GM19455 (cell line): ENCODE measurements at regions not wholly inside any gene's neighbourhood (a gene's known extent, or its start where the extent isn't known, plus 50 kb on each side); places are given as distances from the start of the nearest gene placed in this dataset.
"Not testable (repeated sequence)": the region's sequence is repeated elsewhere in the genome, so short reads cannot be mapped to it uniquely, and the experiment has no call there.

ENCODE experiments used
- ATAC-seq: cut with Tn5 transposase; IDR thresholded peaks from one replicate; pipeline ENCODE4 v1.9.1; 2021; ENCODE audit not compliant: unreplicated experiment

GRCh38 chr15:77910030-77910911, 167.2 kb downstream of the TBC1D2B start:
- ATAC-seq, result peak; percentile 53

- ATAC-seq, result no peak
These were observed 168.2 kb downstream of the TBC1D2B start for GRCh38 chr15:77909182-77909940.

- ATAC-seq, result not testable (repeated sequence)
These were observed 168.8 kb downstream of the TBC1D2B start for GRCh38 chr15:77908752-77909111.

DNA sequence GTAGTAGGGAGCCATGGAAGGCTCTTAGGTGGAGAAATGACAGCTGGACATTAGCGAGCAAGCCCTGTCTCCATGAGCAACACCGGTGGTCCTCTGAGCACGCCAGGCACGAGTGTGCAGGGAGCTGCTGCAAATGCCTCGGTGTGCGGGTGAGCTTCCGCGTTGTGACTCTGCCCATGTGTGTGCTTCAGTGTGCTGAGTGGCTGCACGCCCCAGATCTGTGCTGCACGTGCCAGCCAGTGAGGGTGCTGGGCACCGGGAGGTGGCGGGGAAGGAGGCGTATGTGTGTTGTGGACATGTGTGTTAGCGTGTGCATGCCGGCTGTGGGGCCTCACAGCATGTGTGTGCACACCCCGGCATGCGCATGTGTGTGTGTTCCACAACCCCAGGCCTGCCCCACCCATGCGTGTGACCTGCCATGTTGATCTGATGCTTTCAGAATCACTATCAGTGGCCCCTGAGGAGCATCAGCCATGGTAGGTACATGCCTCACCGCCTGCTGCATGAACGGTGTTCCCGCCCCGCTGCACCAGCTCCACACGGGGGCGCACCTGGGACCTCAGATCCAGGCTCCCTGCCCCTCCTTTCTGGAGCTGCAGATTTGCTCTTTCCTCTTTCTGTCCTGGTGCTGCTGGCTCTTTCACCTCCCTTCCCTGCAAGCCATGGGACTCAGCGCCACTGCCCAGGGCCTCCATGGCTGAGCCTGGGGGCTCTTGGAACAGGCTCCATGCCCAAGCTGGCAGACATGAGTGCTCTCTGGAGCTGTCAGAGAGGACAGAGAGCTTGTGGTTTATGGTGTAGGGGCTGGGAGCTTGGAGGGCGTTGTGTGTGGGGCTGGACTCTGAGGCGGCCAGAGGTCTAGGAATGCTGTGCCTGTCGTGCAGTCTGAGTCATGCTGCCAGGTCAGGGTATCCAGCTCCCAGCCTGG, 169.4 kb downstream of the TBC1D2B start:
- no peak for ATAC-seq

- not testable (repeated sequence) for ATAC-seq
These were observed 171.2 kb downstream of the TBC1D2B start for GRCh38 chr15:77906062-77906990.

- no peak for ATAC-seq
These were observed 172.1 kb downstream of the TBC1D2B start for GRCh38 chr15:77905301-77905920.

- ATAC-seq, result no peak
These were observed 172.6 kb downstream of the TBC1D2B start for GRCh38 chr15:77904901-77905300.

DNA sequence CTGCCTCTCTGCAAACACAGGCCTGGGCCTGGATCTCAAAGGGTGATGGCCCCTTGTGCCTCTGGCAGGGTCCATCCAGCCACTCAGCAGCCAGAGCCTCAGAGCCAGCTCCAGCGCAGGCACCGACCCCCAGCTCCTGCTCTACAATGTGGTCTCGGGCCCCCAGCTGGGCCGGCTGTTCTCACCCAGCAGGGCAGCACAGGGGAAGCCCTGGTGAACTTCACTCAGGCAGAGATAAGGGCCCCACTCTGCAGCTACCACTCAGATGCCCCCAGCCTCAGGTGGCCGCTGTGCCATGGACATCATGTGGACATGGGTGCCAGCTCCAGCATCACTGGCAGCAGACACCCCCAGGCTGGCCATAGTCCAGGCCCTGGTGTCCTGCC, 173.1 kb downstream of the TBC1D2B start:
- no peak for ATAC-seq

- ATAC-seq, result not testable (repeated sequence)
These were observed 173.6 kb downstream of the TBC1D2B start for GRCh38 chr15:77903761-77904435.

DNA sequence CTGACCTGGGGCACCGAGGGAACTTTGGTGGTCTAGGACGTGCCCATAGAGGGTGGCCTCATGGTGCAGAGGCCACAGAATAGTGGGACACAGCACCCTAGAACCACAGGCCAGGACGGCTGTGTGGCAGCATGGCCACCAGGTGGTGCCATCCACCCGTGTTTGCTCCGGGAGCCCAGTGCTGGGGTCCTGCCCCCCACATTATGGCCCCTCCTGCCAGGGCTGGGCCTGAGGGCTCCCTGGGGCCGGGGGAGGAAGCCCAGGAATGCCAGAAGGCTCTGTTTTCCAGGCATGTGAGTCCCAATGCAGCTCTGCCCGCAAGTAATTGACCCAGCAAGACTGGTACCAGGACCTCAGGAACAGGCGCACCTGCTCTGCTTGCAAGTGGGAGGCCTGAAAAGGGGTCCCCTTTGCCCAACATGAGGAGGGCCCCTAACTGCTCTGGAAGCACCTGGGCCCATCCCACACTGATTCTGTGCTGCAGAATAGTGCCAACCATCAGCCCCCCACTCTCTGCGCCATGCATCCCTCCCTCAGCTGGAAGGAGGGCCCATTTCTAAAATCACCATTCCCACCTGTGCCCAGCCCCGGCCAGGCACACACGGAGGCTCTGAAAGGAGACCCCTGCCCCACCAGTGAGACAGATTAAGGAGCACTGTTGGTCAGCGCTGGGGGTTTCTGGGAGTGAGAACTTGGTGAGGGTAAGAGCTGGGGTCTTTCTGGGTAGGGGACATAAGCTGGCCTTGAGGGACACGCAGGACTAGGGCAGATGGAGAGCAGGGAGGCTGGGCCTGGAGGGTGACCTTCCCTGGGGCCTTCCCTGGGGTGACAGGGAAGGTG, 174.4 kb downstream of the TBC1D2B start:
- not testable (repeated sequence) for ATAC-seq

- ATAC-seq, result no peak
These were observed 175.4 kb downstream of the TBC1D2B start for GRCh38 chr15:77901921-77902750.

DNA sequence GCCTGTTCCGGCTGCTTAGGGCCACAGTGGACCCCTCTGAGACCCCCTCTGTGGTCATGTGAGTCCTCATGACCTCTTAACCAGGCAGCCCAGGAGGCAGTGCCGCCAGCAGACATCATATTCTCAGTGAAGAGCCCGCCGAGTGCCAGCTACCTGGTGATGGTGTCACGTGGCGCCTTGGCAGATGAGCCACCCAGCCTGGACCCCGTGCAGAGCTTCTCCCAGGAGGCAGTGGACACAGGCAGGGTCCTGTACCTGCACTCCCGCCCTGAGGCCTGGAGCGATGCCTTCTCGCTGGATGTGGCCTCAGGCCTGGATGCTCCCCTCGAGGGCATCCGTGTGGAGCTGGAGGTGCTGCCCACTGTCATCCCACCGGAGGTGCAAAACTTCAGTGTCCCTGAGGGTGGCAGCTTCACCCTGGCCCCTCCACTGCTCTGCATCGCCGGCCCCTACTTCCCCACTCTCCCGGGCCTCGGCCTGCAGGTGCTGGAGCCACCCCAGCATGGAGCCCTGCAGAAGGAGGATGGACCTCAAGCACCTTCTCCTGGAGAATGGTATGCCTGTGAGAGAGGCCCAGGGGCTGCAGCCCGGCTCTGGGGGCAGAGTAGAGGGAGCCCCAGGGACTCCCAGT, 176.1 kb downstream of the TBC1D2B start:
- ATAC-seq, result no peak

- ATAC-seq, result not testable (repeated sequence)
These were observed 177.1 kb downstream of the TBC1D2B start for GRCh38 chr15:77900331-77900963.

- ATAC-seq, result not testable (repeated sequence)
These were observed 177.7 kb downstream of the TBC1D2B start for GRCh38 chr15:77899776-77900175.

DNA sequence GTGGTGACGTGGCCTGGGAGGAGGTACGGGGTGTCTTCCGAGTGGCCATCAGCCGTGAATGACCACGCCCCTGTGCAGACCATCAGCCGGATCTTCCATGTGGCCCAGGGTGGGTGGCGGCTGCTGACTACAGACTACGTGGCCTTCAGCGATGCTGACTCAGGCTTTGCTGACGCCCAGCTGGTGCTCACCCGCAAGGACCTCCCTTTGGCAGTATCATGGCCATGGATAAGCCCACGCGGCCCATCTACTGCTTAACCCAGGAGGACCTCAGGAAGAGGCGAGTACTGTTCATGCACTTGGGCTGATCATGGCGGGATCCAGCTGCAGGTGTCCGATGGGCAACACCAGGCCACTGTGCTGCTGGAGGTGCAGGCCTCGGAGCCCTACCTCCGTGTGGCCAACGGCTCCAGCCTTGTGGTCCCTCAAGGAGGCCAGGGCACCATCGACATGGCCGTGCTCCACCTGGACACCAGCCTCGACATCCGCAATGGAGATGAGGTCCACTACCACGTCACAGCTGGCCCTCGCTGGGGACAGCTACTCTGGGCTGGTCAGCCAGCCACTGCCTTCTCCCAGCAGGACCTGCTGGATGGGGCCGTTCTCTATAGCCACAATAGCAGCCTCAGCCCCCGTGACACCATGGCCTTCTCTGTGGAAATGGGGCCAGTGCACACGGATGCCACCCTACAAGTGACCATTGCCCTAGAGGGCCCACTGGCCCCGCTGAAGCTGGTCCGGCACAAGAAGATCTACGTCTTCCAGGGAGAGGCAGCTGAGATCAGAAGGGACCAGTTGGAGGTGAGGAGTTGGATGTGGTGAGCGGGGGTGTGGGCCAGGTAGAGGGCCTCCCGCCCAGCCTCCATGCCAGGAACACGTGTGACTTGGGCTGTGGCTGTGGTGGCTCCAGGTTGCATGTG, 178.4 kb downstream of the TBC1D2B start:
- no peak for ATAC-seq
